Pons (tissue), 1 donor: ENCODE measurements at regions not wholly inside any gene's neighbourhood (a gene's known extent, or its start where the extent isn't known, plus 50 kb on each side); places are given as distances from the start of the nearest gene placed in this dataset.
A peak's percentile ranks its signal among the peaks of the same experiment; 100 is the strongest.

ENCODE experiments used
- DNase-seq: peaks from one replicate; pipeline ENCODE4 v3.0.0-alpha.2; 2016; ENCODE audit warnings: low spot score

GRCh38 chr2:129135017-129135416 is 816.3 kb upstream of the HS6ST1 start:
- DNase-seq, result no peak

- no peak for DNase-seq
Measured at GRCh38 chr2:129139380-129139779, 820.7 kb upstream of the HS6ST1 start.

DNA sequence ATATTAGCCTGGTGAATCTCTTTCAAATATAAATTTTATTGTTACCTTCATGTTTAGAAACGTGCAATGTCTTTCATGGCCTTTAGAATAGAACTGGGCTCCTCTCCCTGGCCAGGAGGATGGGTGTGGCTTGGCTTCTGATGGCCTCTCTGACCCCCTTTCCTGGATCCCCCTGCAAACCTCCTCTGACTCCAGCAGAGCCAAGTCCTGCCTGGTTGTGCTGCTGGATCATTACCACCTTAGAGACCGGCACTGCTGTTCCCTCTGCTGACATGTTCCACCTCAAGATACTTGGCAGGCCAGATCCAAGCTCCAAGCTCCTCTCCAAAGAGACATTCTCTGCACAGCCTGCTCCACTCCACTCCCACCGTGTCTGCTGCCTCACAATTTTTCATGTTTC is 823.8 kb upstream of the HS6ST1 start:
- no peak for DNase-seq

- no peak for DNase-seq
Measured at GRCh38 chr2:129144082-129144791, 825.6 kb upstream of the HS6ST1 start.

- DNase-seq, result no peak
Measured at GRCh38 chr2:129152514-129152913, 827.0 kb upstream of the RAB6C start.

DNA sequence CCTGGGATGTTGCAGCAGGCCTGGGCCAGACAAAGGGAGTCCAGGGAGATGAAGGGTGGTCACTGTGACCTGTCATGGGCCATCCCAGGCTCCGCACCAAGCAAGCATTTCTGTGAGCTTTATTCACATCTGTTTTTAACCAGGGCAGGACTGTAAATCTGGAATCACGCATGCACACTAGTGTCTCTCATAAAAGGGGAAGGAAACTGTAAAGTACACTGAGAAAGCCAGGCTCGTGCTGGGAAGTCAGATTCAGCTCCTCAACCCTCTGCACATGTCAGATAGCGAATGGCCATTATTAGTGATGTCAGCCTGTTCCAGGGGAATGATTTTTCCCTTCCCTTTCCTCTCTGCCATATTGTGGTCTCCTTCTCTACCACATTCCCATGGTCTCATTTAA is 818.6 kb upstream of the RAB6C start:
- peak; percentile 26 for DNase-seq

GRCh38 chr2:129164220-129164949 is 815.1 kb upstream of the RAB6C start:
- no peak for DNase-seq

DNA sequence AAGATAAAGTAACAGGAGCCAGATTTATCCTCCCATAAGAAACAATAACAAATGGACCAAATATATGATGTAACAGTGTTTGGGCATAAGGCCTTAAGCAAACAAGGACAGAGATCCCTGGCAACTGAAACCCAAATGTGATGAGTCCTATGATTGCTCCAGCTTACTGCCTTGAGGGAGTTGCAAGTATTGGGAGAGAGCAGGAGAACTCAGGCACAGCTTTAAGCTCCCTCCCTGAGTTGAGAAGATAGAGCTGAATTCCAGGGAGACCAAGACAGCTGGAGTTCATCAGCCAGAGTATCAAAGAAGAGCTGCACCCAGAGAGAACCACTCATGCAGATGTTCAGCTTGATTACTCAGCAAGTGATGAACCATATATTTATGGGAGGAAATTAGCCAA is 814.5 kb upstream of the RAB6C start:
- no peak for DNase-seq

DNA sequence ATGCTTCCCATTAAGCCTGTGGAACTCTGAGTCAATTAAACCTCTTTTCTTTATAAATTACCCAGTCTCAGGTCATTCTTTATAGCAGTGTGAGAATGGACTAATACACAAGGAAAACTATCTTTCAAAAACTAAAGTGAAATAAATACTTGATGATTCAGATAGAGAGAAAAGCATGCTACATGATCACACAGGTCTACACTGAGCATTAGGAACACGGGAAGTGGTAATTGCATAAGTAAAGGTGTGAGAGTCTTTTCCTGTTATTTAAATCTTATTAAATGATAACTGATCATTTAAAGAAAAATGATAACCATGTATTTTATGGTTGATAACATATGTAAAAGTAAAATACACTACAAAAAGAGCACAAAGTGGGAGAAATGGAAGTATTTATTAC is 812.0 kb upstream of the RAB6C start:
- DNase-seq, result no peak

- DNase-seq, result no peak
Measured at GRCh38 chr2:129170570-129170969, 808.9 kb upstream of the RAB6C start.

- no peak for DNase-seq
Measured at GRCh38 chr2:129174143-129174542, 805.3 kb upstream of the RAB6C start.

DNA sequence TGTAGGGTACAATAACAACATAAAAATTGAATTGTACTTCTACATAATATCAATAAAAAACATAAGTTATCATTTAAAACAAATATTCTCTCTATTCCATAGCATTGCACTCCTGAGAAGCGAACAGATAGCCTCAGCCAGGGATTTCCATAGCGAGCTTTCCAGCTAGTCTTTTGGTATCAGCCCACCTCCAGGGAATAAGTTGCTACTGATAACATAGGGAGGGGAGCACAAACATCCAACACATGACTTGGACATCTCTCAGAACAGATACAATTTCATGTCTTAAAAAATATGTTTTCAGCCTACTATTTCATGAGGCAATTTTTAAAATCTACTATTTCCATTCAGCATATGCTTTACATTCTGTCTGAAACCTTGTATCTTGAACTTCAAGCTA is 804.4 kb upstream of the RAB6C start:
- DNase-seq, result no peak

DNA sequence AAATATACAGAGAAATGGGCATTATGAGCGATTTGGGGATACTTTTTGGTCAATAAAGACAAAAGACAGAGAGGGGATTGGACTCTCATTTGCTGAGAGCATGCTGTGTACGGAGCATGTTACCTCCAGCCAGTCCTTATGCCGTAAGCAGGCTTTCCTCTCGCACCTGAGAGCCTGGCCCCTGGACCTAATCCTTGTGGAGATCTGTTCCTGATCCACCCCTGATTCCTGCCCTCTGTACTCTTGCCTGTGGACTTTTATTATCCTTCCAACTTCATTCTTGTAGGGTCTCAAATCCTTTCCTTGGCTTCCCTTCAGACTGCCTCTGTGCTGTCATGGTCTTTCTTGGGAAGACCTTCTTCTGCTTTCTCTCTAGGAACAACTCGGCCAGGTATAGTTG is 803.1 kb upstream of the RAB6C start:
- DNase-seq, result no peak

DNA sequence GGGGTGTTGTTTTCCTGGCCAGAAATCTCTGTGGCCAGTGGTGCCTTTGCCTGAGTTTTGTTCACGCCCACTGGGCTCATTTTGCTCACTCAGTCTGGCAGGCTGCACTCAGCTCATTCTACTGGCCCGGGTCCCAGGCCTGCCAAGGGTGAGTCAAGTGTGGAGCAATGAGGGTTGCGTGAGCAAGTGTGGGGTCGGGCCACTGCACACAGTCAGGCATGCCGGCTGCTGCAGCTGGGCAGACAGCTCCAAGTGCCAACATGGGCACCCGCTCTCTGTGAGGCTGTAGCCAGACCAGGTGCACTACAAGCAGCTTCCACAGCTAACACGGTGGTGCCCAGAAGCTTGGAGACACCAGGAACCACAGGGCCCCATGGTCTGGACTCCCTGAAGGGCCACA is 801.1 kb upstream of the RAB6C start:
- DNase-seq, result no peak

DNA sequence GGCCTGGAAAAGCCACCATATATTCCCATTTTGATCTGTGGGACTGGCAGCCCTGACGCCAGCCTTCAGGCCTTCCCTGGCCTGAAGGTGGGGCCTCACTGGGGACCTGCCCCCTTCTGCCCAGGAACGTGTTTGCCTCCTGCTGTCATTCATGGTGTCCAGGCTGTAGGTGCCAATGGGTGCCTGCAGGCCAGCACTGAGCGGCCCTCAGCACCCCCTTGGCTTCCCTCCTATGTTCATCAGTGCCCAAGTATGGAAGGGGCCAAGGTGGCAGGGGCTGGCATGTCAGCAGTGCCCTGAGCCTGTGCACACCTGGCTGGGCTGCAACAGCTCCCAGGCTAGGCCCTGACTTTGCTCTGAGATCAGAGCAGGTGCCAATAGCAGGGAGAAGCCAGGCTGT is 800.3 kb upstream of the RAB6C start:
- no peak for DNase-seq

DNA sequence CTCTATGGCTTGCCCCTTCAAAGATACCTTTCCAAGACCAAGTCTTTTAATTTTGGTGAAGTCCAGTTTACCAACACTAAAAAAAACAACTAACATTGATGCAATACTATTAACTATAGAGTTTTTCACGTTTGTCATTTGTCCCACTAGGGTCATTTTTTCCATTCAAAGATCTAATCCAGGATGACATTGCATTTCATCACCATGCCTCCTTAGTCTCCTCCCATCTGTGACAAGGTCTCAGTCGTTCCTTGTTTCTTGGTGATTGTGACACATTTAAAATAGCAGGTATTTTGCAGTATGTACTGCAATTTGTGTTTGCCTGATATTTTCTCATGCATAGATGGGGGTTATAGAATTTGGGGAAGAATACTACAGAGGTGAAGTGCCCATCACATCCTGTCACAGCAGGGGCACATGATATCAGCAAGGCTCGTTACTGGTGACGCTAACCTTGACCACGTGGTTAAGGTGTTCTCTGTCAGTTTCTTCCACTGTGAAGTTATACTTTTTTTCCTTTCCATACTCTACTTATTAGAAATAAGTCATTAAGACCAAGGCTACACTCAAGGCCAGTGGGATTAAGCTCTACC is 799.2 kb upstream of the RAB6C start:
- DNase-seq, result no peak

DNA sequence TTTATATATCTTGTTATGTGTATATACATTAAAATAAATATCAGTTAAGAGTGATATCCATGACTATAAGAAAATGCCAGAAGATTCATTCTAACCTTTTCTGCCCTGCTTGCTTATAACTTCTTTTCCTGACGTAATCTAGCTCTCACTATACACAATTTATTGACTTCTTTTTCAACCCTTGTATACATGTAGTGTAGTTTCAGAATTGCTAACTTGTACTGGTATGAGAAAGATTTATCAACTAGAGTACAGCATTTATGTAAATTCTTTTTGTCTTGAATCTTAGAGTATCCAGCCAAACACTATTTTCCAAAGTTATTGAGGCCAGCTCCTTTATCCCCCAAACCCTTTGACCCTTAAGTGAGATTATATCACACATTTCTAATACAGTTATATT is 798.0 kb upstream of the RAB6C start:
- DNase-seq, result no peak

DNA sequence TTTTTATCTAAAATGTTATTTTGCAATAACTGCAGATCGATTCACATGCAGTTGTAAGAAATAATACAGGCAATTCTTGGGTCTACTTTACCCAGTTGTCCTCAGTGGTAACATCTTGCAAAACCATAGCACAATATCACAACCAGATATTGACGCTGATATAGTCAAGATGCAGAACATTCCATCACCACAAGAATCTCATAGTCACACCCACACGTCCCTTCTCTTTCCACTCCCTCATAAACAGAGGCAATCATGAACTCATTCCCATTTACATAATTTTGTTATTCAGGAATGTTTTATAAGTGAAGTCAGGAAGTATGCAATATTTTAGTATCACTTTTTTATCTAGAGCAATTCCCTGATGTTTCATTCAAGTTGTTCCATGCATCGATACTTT is 797.5 kb upstream of the RAB6C start:
- DNase-seq, result no peak

DNA sequence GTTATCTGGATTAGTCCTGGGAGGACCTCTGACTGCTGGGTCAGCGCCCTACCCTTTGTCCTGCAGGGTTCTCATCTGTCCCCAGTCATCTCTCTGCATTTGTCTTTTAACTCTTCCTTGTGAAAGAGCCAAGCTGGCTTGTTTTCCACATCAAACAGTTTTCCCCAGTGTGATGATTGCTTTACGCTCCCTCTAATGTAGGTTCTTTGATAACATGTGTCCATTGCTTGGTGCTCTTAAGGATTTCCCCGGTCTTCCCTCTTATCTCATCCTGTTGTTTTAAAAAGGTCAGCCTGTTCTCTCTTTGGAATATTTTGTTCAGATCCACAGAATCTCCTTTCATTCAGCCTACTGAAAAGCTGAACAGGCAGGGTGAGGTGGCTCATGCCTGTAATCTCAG is 792.1 kb upstream of the RAB6C start:
- no peak for DNase-seq

DNA sequence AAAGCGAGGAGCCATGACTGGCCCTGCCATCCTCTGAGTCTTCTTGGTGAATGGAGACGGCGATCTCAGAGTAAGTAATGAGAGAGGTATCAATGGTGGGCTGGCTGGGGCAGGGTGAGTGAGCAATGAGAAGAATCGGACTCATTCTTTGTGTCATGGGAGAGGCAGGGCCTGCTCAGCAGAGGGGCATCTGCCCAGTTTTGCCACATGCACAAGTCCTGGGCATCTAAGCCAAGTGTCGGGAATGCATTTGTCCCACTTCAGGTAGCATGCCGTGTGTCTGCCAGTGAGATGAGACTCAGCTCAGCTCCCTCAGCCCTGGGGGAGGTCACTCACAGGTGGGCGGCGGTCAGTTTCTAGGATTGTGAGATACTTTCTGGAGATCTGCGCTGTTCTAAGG is 791.0 kb upstream of the RAB6C start:
- no peak for DNase-seq

GRCh38 chr2:129189617-129190319 is 789.7 kb upstream of the RAB6C start:
- peak; percentile 18 for DNase-seq

- no peak for DNase-seq
Measured at GRCh38 chr2:129190494-129190893, 789.0 kb upstream of the RAB6C start.

- DNase-seq, result no peak
Measured at GRCh38 chr2:129191530-129191929, 787.9 kb upstream of the RAB6C start.
